DND-41 (cell line): ENCODE measurements at regions not wholly inside any gene's neighbourhood (a gene's known extent, or its start where the extent isn't known, plus 50 kb on each side); places are given as distances from the start of the nearest gene placed in this dataset.

Source experiments
- ATAC-seq: fragments of 200-7000 bp; cut with Tn5 transposase; 3 replicates; pipeline ENCODE4 v1.9.1; 2021; ENCODE audit warnings: low read depth; ENCODE audit not compliant: insufficient read depth
- DNase-seq: peaks from one replicate; pipeline ENCODE4 v3.0.0-alpha.2; 2020
- H2AFZ ChIP-seq: 2 replicates; pipeline ENCODE4 v1.6.0; 2012; ENCODE audit warnings: low read depth, low read length
- H3K27ac ChIP-seq: 2 replicates; pipeline ENCODE4 v1.5.1; 2012; ENCODE audit warnings: low read length, inconsistent platforms
- H3K27me3 ChIP-seq: fragments of 200-600 bp; sonication (generic); 2 replicates; pipeline ENCODE4 v1.6.0; 2012; ENCODE audit warnings: low read length, mild to moderate bottlenecking, inconsistent platforms; ENCODE audit not compliant: insufficient read depth, poor library complexity
- H3K36me3 ChIP-seq: 2 replicates; pipeline ENCODE4 v1.5.1; 2012; ENCODE audit warnings: low read length, inconsistent platforms; ENCODE audit not compliant: insufficient read depth
- H3K4me1 ChIP-seq: 2 replicates; pipeline ENCODE4 v1.5.1; 2012; ENCODE audit warnings: mild to moderate bottlenecking, low read length; ENCODE audit not compliant: insufficient read depth
- H3K4me2 ChIP-seq: 2 replicates; pipeline ENCODE4 v1.6.0; 2012; ENCODE audit warnings: mild to moderate bottlenecking, moderate library complexity, low read length, inconsistent platforms; ENCODE audit not compliant: insufficient read depth
- H3K4me3 ChIP-seq, 2 experiments: fragments of 200-600 bp in 1 of 2; shearing (Covaris generic) in 1 of 2; 2 replicates each; pipeline ENCODE4 v1.5.1; 2012 to 2016; ENCODE audit warnings: inconsistent platforms in 2 of 2, low read length in 2 of 2, mild to moderate bottlenecking in 2 of 2, low read depth in 1 of 2, moderate library complexity in 1 of 2
- H3K79me2 ChIP-seq: 2 replicates; pipeline ENCODE4 v1.6.0; 2012; ENCODE audit warnings: low read length, inconsistent platforms; ENCODE audit not compliant: insufficient read depth
- H3K9ac ChIP-seq: 2 replicates; pipeline ENCODE4 v1.6.0; 2012; ENCODE audit warnings: low read depth, mild to moderate bottlenecking, inconsistent platforms, low read length, moderate library complexity
- H3K9me3 ChIP-seq: 2 replicates; pipeline ENCODE4 v1.5.1; 2012; ENCODE audit warnings: low read length, moderate library complexity, mild to moderate bottlenecking, inconsistent platforms; ENCODE audit not compliant: insufficient read depth, severe bottlenecking
- H4K20me1 ChIP-seq: 2 replicates; pipeline ENCODE4 v1.6.0; 2012; ENCODE audit warnings: low read length; ENCODE audit not compliant: insufficient read depth
- EZH2 ChIP-seq: IDR thresholded peaks from 3 replicates; pipeline ENCODE4 v1.6.1; 2012; ENCODE audit warnings: borderline replicate concordance, low read depth, mild to moderate bottlenecking, moderate library complexity, low read length, inconsistent platforms; ENCODE audit not compliant: severe bottlenecking
- TF ChIP-seq, protein P1 (sequence below): IDR thresholded peaks from 2 replicates; pipeline ENCODE4 v1.5.1; 2012; ENCODE audit warnings: borderline replicate concordance, low read length, moderate library complexity, mild to moderate bottlenecking; ENCODE audit not compliant: poor library complexity, severe bottlenecking; ENCODE audit errors: extremely low read depth

GRCh38 chr5:26761045-26761444, 277.3 kb downstream of the CDH9 start:
- Histone ChIP-seq H3K9ac (no peak overlapping the region), H3K36me3 (no peaks in the 10 kb centered on the region), H3K4me3 (no peak overlapping the region), H3K79me2 (no peaks in the 10 kb centered on the region), H2AFZ (no peak overlapping the region), H3K27ac (no peak overlapping the region), H3K4me2 (no peak overlapping the region), H3K9me3 (no peaks in the 10 kb centered on the region), H4K20me1 (no peaks in the 10 kb centered on the region), H3K4me1 (no peaks in the 10 kb centered on the region), H3K27me3 (no peaks in the 10 kb centered on the region)
- no peak for TF ChIP-seq EZH2
- TF ChIP-seq, protein P1, sequence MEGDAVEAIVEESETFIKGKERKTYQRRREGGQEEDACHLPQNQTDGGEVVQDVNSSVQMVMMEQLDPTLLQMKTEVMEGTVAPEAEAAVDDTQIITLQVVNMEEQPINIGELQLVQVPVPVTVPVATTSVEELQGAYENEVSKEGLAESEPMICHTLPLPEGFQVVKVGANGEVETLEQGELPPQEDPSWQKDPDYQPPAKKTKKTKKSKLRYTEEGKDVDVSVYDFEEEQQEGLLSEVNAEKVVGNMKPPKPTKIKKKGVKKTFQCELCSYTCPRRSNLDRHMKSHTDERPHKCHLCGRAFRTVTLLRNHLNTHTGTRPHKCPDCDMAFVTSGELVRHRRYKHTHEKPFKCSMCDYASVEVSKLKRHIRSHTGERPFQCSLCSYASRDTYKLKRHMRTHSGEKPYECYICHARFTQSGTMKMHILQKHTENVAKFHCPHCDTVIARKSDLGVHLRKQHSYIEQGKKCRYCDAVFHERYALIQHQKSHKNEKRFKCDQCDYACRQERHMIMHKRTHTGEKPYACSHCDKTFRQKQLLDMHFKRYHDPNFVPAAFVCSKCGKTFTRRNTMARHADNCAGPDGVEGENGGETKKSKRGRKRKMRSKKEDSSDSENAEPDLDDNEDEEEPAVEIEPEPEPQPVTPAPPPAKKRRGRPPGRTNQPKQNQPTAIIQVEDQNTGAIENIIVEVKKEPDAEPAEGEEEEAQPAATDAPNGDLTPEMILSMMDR, result no peak
- ATAC-seq (no peak), DNase-seq (no peak)

- DNase-seq, result no peak
- H3K4me2 ChIP-seq, result no peak overlapping the region
- no peaks in the 10 kb centered on the region for H3K27me3 ChIP-seq
- H3K4me1 ChIP-seq, result no peaks in the 10 kb centered on the region
- H2AFZ ChIP-seq, result no peak overlapping the region
- H3K9ac ChIP-seq, result no peak overlapping the region
- H3K36me3 ChIP-seq, result no peaks in the 10 kb centered on the region
- no peaks in the 10 kb centered on the region for H3K9me3 ChIP-seq
- TF ChIP-seq, protein P1, result no peak
- TF ChIP-seq EZH2, result no peak
- H3K4me3 ChIP-seq, result no peak overlapping the region
- no peaks in the 10 kb centered on the region for H4K20me1 ChIP-seq
- no peak overlapping the region for H3K27ac ChIP-seq
- H3K79me2 ChIP-seq, result no peaks in the 10 kb centered on the region
- ATAC-seq, result no peak
These were observed 280.4 kb downstream of the CDH9 start for GRCh38 chr5:26757941-26758340.

- H3K4me3 ChIP-seq, result no peak overlapping the region
- TF ChIP-seq EZH2, result no peak
- TF ChIP-seq, protein P1, result no peak
- H3K4me1 ChIP-seq, result no peaks in the 10 kb centered on the region
- ATAC-seq, result no peak
- H3K36me3 ChIP-seq, result no peaks in the 10 kb centered on the region
- H2AFZ ChIP-seq, result no peak overlapping the region
- H3K9ac ChIP-seq, result no peak overlapping the region
- H3K4me2 ChIP-seq, result no peak overlapping the region
- no peak overlapping the region for H3K27ac ChIP-seq
- no peaks in the 10 kb centered on the region for H4K20me1 ChIP-seq
- no peaks in the 10 kb centered on the region for H3K9me3 ChIP-seq
- no peaks in the 10 kb centered on the region for H3K79me2 ChIP-seq
- H3K27me3 ChIP-seq, result no peaks in the 10 kb centered on the region
- DNase-seq, result no peak
These were observed 288.6 kb downstream of the CDH9 start for GRCh38 chr5:26749829-26750228.

GRCh38 chr5:26740182-26740581, 298.2 kb downstream of the CDH9 start:
- Histone ChIP-seq H3K79me2 (no peaks in the 10 kb centered on the region), H3K4me3 (no peak overlapping the region), H4K20me1 (no peaks in the 10 kb centered on the region), H3K9ac (no peak overlapping the region), H3K27me3 (no peaks in the 10 kb centered on the region), H3K4me1 (no peaks in the 10 kb centered on the region), H3K9me3 (no peaks in the 10 kb centered on the region), H2AFZ (no peak overlapping the region), H3K27ac (no peak overlapping the region), H3K4me2 (no peak overlapping the region), H3K36me3 (no peaks in the 10 kb centered on the region)
- no peak for ATAC-seq
- TF ChIP-seq, protein P1, result no peak
- no peak for TF ChIP-seq EZH2
- no peak for DNase-seq
